Fibroblast of skin of left quadriceps (primary cell): ENCODE measurements at regions not wholly inside any gene's neighbourhood (a gene's known extent, or its start where the extent isn't known, plus 50 kb on each side); places are given as distances from the start of the nearest gene placed in this dataset.

Experiments
- DNase-seq, 2 experiments: peaks; one replicate each; pipeline ENCODE4 v3.0.0-alpha.2; 2013; ENCODE audit warnings: low read depth in 2 of 2

DNA sequence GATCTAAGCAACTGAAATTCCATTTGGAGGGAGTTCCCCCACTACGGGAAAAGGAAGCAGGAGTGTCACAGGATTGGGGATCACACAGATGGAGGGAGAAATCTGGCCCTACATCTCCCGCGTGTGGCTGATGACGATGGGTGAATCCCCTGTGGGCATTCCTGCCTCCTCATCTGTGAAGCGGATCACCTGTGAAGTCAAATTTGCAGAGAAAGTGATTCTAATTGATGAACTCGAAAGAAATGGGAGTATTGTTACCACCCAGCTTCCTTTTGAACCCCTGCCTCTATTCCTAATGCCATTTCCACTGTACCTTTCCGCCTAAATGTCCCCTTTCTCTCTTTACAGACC lies 92.0 kb downstream of the CMPK2 start:
- no peak for DNase-seq

DNA sequence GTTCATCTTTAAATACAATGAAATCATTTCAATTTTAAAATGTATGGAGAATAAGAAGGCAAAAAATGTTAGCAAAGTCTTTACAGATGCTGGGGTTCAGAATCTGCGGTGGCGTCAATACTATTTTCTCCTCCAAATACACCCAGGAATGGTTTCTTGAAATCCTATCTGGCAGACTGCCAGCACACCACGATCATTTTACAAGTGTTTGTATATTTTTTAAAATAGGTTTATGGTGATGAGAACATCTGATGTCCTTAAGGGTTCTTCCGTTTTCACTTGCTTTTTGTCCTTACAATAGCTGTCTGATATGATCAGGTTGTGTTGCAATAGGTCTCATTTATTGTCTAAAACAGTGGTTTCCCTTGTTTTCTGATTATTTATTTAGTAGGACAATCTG lies 89.6 kb downstream of the CMPK2 start:
- no peak for DNase-seq

DNA sequence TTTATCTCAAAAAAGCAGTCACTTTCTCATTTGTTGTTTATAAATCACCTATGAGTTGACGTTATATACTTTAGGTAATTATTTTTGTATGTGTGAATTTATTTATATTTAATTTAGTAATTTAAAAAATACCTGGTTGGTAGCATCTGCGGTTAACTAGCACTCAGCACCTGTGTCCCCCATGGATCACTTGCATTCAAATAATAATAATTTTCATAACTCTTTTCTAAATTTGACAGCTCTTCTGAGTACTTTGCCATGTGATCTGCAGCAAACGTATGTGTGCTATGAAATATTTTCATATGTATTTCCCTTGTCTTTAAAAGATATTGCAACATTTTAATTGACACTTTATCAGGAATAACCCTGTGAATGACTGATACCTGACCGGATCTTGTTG lies 88.1 kb downstream of the CMPK2 start:
- no peak for DNase-seq

DNA sequence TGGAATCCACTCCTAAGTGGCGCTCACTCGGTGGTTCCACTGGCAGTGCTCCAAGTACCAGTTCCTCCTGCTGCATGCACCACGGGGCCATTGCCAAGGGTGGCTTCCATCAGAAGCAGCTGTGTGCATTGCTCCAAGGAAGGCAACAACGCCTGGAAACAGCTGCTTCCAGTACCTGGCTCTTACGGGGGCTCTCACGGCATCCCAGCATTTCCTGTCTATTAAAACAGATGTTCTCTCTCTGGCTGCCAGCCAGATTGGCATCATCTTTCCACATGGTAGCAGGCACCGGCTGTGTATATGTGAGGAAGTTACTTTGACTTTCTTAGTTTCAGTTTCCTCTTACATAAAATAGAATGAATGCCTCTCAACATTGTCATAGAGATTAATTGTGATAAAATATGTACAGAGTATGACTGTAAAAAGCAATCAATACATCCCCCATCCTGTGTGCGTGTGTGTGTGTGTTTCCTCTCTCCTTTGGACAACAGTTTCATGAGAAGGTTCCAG lies 84.9 kb downstream of the CMPK2 start:
- DNase-seq, result peak; percentile 56 to 57

DNA sequence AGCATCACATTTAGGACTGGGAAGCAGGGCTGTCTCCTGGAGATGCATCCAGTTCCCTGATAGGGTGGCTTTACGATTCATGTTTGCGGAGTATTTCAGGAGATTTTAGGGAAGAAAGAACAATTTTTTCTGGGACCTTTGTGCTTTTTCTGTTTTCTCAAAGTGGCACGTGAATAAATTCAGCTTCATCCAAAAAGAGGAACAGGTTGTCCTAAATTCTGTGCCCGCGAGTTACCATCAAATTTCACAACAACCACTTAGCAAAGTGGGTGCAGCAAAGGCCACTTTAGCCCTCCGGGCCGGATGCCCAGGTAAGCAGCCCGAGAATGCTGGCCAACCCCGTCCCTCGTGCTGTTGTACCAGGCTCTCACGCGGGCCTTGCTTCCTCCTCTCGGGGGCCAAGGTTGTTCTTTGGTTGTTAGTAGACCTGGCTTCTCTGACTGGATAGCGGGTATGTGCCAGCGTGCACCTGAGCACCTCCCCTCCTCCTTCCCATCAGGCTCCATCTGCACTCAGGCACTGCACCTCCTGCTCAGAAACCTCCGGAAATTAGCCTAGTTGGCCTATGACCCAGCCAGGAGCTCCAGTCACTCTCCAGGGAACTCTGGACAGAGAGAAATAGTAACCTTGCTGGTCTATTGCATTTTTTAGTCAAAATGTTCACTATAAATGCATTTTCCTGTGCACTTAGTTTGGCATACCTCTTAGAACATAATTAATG lies 83.0 kb downstream of the CMPK2 start:
- no peak for DNase-seq

DNA sequence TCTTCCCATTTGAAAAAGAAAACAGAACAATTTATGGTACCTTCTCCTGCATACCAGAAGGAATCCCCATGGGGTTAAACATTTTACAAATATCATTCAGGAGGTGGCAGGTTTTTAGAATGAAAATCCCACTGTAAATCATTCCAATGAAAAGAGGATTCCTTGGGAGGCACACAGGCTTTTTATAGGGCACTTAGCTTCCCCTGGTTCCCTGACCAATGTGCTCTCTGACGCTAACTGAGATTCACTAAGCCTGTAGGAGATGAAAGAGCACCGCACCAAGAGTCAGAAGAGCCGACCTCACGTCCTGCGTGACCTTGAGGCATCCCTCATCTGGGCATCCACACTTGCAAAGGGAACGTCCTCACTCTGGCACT lies 82.5 kb downstream of the CMPK2 start:
- no peak for DNase-seq

DNA sequence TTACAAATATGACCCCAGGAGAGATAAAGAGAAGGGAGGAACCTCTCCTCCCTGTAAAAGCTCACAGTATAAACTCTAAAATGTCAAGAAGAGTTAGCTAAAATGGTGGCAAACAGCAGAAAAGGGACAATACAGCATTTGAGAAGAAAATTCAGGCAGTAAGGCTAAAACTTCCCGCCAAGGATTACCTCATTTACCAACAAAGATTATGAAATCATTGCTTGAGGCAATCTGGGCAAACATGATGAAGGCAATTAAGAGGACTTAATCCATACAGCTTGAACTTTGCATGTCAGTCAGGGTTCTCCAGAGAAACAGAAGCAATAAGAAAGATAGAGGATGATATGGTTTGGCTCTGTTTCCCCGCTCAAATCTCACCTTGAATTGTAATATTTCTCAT lies 81.4 kb downstream of the CMPK2 start:
- no peak for DNase-seq

DNA sequence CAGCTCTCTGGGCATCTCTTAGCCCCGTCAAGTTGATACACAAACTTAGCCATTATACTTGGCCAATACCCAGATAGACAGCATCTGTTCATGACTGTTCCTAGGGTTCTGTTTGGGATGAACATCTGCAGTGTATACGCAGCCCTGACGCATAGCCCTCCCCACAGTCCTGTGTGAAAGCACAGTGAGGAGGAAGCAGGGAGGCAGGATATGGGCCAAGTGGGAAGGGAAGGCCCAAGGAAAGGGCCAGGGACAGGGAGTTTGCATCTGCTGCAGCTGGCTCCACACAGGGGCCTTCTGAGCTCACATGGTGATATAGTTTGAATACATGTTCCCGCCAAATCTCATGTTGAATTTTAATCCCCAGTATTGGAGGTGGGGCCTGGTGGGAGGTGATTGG lies 80.2 kb downstream of the CMPK2 start:
- no peak for DNase-seq

DNA sequence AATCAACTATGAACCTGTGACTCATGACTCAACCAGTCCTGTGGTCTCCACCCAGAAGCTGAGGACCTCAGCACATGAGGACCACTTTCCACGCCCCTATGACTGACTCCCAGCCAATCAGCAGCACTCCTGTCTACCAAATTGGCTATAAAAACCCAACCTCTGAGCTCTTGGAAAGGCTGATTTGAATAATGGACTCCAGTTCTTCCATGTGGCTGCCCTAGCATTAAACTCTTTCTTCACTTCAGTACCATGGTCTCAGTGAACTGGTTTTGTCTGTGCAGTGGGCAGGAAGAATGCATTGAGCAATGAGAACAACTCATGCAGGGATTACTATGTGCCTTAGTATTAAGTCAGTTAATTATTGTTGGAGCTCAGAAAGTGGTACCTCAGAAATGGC lies 78.3 kb downstream of the CMPK2 start:
- DNase-seq, result no peak

DNA sequence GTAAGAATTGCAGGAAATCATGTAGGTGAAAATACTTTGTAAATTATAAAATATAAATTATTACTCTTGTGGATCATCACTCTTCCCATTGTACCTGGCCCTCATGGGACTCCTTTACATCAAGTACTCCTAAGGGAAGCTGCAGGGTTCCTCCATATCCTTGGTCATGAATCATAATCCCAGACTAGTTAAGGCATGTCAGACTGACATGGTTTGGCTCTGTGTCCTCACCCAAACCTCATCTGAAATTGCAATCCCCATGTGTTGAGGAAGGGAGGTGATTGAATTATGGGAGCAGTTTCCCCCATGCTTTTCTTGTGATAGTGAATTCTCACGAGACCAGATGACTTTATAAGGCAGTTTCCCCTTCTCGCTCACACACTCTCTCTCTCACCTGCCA lies 77.1 kb downstream of the CMPK2 start:
- no peak for DNase-seq

DNA sequence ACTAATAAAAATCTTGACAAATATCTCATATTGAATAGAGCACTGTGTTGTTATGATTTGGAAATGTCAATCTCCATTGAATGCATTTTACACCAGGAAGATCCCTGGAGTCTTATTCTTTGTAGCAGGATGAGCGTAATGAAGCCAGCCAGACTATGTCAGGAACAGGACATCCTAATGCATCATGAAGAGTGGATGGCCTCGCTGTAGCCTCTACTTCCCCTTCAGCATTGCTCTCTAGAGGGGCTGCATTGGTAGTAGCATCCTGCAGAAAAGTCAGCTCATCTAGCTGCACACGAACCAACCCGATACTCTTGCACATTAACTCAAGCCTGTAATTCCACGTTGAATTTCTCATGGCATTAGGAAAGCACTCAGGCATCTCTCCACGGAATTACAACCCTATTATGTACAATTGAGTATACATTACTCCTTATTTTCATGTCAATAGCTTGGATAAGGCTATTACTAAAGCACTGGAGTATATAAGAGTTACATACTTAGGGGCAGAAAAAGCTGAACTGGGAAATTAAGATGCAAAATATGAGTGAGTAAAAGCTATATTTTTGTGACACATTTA lies 76.1 kb downstream of the CMPK2 start:
- DNase-seq, result no peak

DNA sequence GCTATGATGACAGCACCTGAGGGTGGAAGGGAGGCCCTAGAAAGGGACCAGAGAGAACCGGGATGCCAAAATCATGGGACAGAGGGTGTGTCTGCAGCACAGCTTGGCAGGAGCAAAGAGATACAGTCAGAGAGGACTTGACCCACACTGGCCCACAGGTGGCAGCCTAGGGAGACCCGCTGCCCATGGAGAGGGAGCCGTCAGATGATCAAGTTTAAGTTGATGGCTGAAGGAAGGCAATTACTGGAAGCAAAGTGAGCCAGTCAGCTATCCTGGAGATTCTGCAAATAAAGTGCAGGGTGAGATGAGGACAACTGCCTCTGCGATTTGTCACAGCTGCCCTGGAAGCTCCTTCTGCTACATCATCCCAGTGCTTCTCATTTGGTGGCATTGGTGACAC lies 74.0 kb downstream of the CMPK2 start:
- DNase-seq, result no peak

DNA sequence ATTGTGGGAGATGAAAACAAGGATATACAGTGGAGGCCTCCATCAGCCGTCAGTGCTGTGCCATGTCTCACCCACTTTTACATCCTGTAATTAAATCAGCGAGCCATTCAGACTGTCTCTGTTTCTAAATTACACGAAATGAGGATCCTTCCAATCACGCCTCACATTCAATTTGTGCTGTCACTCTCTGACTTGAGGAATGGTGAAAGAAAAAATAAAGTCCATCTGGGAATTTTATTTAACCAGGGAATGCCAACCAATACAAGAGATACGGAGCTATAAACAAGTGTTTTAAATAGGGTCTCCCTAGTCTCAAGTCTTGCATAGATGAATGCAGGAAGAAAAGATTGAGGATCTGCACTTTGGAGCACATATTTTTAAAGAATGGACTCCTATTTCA lies 72.8 kb downstream of the CMPK2 start:
- no peak for DNase-seq

DNA sequence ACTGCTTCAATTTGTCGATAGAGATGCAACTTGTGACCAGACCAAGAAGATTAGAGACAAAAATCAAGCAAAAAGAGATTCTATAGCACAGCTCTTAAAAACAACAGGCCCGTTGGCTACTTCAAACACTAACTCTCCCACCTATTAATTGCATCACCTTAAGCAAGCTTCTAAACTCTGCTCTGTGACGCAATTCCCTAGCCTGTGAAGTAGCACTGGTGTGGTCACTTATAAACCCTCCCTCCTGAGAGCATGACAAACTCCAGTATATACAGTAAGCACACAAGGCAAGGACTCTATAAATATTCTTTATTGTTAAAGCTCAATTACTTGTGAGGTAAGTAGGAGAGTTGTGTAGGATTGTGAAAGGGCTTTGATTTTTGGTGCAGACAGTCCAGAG lies 72.3 kb downstream of the CMPK2 start:
- DNase-seq, result no peak

DNA sequence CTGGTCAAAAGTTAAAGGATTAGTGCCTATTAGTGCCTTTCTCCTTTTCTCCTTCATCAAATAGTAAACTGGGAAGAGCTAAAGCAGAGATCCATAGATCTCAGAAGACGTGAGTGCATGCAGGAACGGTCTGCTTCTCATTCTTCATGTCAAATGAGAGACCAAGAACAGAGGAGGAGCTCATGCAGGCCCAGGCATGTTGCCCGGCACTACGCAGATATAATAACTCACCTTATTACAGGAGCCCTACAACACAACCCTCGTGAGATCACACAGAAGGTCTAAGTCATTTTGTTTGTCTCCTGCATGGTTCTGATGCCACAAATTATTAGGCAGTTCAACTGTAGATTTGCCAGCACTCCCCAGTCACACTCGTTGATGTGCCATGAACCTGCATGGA lies 71.8 kb downstream of the CMPK2 start:
- DNase-seq, result no peak

DNA sequence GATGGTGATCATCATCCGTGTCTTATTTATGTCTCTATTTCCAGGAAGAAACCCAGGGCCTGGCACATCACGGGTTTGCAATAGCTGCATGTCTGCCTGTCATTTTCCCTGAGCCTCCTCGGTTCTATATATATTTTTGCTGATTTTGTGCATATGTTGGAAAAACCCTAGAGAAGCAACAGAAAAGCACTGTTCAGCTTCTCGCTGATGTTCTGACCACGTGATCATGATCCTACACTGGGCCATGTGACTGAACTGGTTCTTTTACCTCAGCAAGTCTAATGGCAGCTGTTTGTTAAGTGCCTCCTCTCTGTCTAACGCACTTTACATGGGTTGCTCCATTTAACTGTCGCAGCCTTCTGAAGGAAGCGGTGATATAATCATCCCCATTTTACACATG lies 71.3 kb downstream of the CMPK2 start:
- DNase-seq, result no peak
